Mesenchymal stem cell (in vitro differentiated cells and primary cell): ENCODE measurements at regions not wholly inside any gene's neighbourhood (a gene's known extent, or its start where the extent isn't known, plus 50 kb on each side); places are given as distances from the start of the nearest gene placed in this dataset.

Source experiments
- DNase-seq: peaks from one replicate; pipeline ENCODE4 v3.0.0-alpha.2; 2013
- H2AFZ ChIP-seq: one replicate; pipeline ENCODE4 v1.6.1; 2013; ENCODE audit warnings: low read depth, mild to moderate bottlenecking, control low read depth, inconsistent platforms, low read length, moderate library complexity
- H2AK5ac ChIP-seq: 2 replicates; pipeline ENCODE4 v1.6.1; 2013; ENCODE audit warnings: low read length, moderate library complexity, mild to moderate bottlenecking, inconsistent platforms; ENCODE audit not compliant: severe bottlenecking
- H2BK120ac ChIP-seq: one replicate; pipeline ENCODE4 v1.6.1; 2013; ENCODE audit warnings: low read depth, mild to moderate bottlenecking, inconsistent platforms, low read length, moderate library complexity
- H2BK12ac ChIP-seq, 2 experiments: one replicate each; pipeline ENCODE4 v1.6.1; 2013; ENCODE audit warnings: inconsistent platforms in 2 of 2, low read length in 2 of 2, mild to moderate bottlenecking in 2 of 2, moderate library complexity in 2 of 2, control low read depth in 1 of 2
- H2BK15ac ChIP-seq: one replicate; pipeline ENCODE4 v1.6.1; 2013; ENCODE audit warnings: mild to moderate bottlenecking, low read depth, inconsistent platforms; ENCODE audit not compliant: poor library complexity, severe bottlenecking
- H2BK5ac ChIP-seq: 2 replicates; pipeline ENCODE4 v1.6.1; 2013; ENCODE audit warnings: low read depth, mild to moderate bottlenecking, low read length, control low read depth, inconsistent platforms; ENCODE audit not compliant: poor library complexity, severe bottlenecking
- H3K14ac ChIP-seq, 2 experiments: one replicate each; pipeline ENCODE4 v1.6.1; 2013; ENCODE audit warnings: inconsistent platforms in 2 of 2, low read length in 2 of 2, control low read depth in 1 of 2, mild to moderate bottlenecking in 1 of 2, moderate library complexity in 1 of 2
- H3K18ac ChIP-seq, 2 experiments: one replicate each; pipeline ENCODE4 v1.6.1; 2013; ENCODE audit warnings: inconsistent platforms in 2 of 2, low read length in 2 of 2, control low read depth in 1 of 2, low read depth in 1 of 2, mild to moderate bottlenecking in 1 of 2
- H3K23ac ChIP-seq, 2 experiments: one replicate each; pipeline ENCODE4 v1.6.1; 2013; ENCODE audit warnings: inconsistent platforms in 2 of 2, low read length in 2 of 2, mild to moderate bottlenecking in 2 of 2, moderate library complexity in 2 of 2, control low read depth in 1 of 2
- H3K27ac ChIP-seq: 2 replicates; pipeline ENCODE4 v1.5.1; 2013; ENCODE audit warnings: mild to moderate bottlenecking, moderate library complexity, low read length, control low read depth, inconsistent platforms; ENCODE audit not compliant: poor library complexity, severe bottlenecking
- H3K27me3 ChIP-seq, 2 experiments: 2 replicates each; pipeline versions ENCODE4 v1.6.1 to v1.7.0; 2013; ENCODE audit warnings: low read length in 2 of 2, mild to moderate bottlenecking in 2 of 2, moderate library complexity in 2 of 2, control low read depth in 1 of 2, inconsistent platforms in 1 of 2; ENCODE audit not compliant: control insufficient read depth in 1 of 2, insufficient read depth in 1 of 2
- H3K36me3 ChIP-seq, 2 experiments: 2 replicates each; pipeline versions ENCODE4 v1.6.1 to v1.7.0; 2013; ENCODE audit warnings: low read length in 2 of 2, control low read depth in 1 of 2, inconsistent platforms in 1 of 2, low read depth in 1 of 2, mild to moderate bottlenecking in 1 of 2; ENCODE audit not compliant: insufficient read depth in 2 of 2, control insufficient read depth in 1 of 2
- H3K4ac ChIP-seq, 2 experiments: one replicate each; pipeline ENCODE4 v1.6.1; 2013; ENCODE audit warnings: inconsistent platforms in 2 of 2, low read length in 2 of 2, mild to moderate bottlenecking in 2 of 2, moderate library complexity in 2 of 2, control low read depth in 1 of 2, low read depth in 1 of 2
- H3K4me1 ChIP-seq: 2 replicates; pipeline ENCODE4 v1.6.1; 2013; ENCODE audit warnings: low read depth, low read length, control low read depth; ENCODE audit not compliant: control insufficient read depth, insufficient read depth
- H3K4me2 ChIP-seq: 2 replicates; pipeline ENCODE4 v1.6.1; 2013; ENCODE audit warnings: low read length, mild to moderate bottlenecking, inconsistent platforms; ENCODE audit not compliant: poor library complexity, severe bottlenecking
- H3K4me3 ChIP-seq, 2 experiments: 2 replicates each; pipeline versions ENCODE4 v1.5.1 to v1.7.0; 2013; ENCODE audit warnings: low read length in 2 of 2, mild to moderate bottlenecking in 2 of 2, control low read depth in 1 of 2, low read depth in 1 of 2; ENCODE audit not compliant: insufficient read depth in 1 of 2
- H3K79me1 ChIP-seq: replicated peaks from 2 replicates; pipeline ENCODE4 v1.6.1; 2013; ENCODE audit warnings: mild to moderate bottlenecking, control low read depth, low read length, inconsistent platforms; ENCODE audit not compliant: poor library complexity, severe bottlenecking
- H3K9ac ChIP-seq: 2 replicates; pipeline ENCODE4 v1.7.0; 2013; ENCODE audit warnings: mild to moderate bottlenecking, low read length, moderate library complexity
- H3K9me3 ChIP-seq: 2 replicates; pipeline ENCODE4 v1.7.0; 2013; ENCODE audit warnings: mild to moderate bottlenecking, low read length; ENCODE audit not compliant: control insufficient read depth
- H4K8ac ChIP-seq: one replicate; pipeline ENCODE4 v1.6.1; 2013; ENCODE audit warnings: inconsistent platforms, mild to moderate bottlenecking, low read length, moderate library complexity
- H4K91ac ChIP-seq: one replicate; pipeline ENCODE4 v1.6.1; 2013; ENCODE audit warnings: mild to moderate bottlenecking, low read length, inconsistent platforms
- WGBS: methylation state at CpG from one replicate; pipeline ENCODE4 v1.1.7; 2013; ENCODE audit warnings: mixed read lengths; 5-methylcytosine and 5-hydroxymethylcytosine counted together

- no peak overlapping the region for H3K4ac ChIP-seq
- H3K4me3 ChIP-seq, result peak overlapping the region in 1 of 2 experiments; percentile 41
- H3K4me1 ChIP-seq, result peaks cover 4% of the 10 kb centered on the region
- H2AFZ ChIP-seq, result no peak overlapping the region
- H4K8ac ChIP-seq, result no peak overlapping the region
- H3K27ac ChIP-seq, result no peak overlapping the region
- H3K27me3 ChIP-seq, result no peaks in the 10 kb centered on the region
- H2BK12ac ChIP-seq, result peak overlapping the region; percentile 71 to 77
- DNase-seq, result no peak
- peak overlapping the region; percentile 76 for H2AK5ac ChIP-seq
- no peaks in the 10 kb centered on the region for H3K79me1 ChIP-seq
- no peak overlapping the region for H2BK5ac ChIP-seq
- no peaks in the 10 kb centered on the region for H3K36me3 ChIP-seq
- peak overlapping the region; percentile 59 for H3K9ac ChIP-seq
- no peak overlapping the region for H2BK120ac ChIP-seq
- no peak overlapping the region for H3K4me2 ChIP-seq
- H3K14ac ChIP-seq, result no peak overlapping the region
- whole genome bisulfite sequencing, result 82% methylated on average over 8 of the region's 8 CpGs
- no peak overlapping the region for H2BK15ac ChIP-seq
- H3K18ac ChIP-seq, result no peak overlapping the region
- no peaks in the 10 kb centered on the region for H3K9me3 ChIP-seq
- no peak overlapping the region for H3K23ac ChIP-seq
- no peak overlapping the region for H4K91ac ChIP-seq
Measured at GRCh38 chr15:39357480-39358268, 223.2 kb upstream of the THBS1 start.

- no peak overlapping the region for H3K4me2 ChIP-seq
- no peak overlapping the region for H3K4ac ChIP-seq
- H3K9me3 ChIP-seq, result no peaks in the 10 kb centered on the region
- 71% methylated on average over 3 of the region's 3 CpGs for WGBS
- H3K18ac ChIP-seq, result no peak overlapping the region
- H2BK120ac ChIP-seq, result no peak overlapping the region
- peak overlapping the region in 1 of 2 experiments; percentile 32 for H2BK12ac ChIP-seq
- H4K8ac ChIP-seq, result no peak overlapping the region
- DNase-seq, result peak; percentile 50
- no peak overlapping the region for H3K23ac ChIP-seq
- peak overlapping the region; percentile 59 for H3K9ac ChIP-seq
- no peak overlapping the region for H2BK15ac ChIP-seq
- H3K27ac ChIP-seq, result no peak overlapping the region
- no peaks in the 10 kb centered on the region for H3K36me3 ChIP-seq
- H2BK5ac ChIP-seq, result no peak overlapping the region
- peaks cover 7% of the 10 kb centered on the region for H3K4me1 ChIP-seq
- no peak overlapping the region for H3K4me3 ChIP-seq
- no peaks in the 10 kb centered on the region for H3K79me1 ChIP-seq
- no peak overlapping the region for H4K91ac ChIP-seq
- no peak overlapping the region for H3K14ac ChIP-seq
- peak overlapping the region; percentile 50 for H2AK5ac ChIP-seq
- H3K27me3 ChIP-seq, result no peaks in the 10 kb centered on the region
- peak overlapping the region; percentile 24 for H2AFZ ChIP-seq
Measured at GRCh38 chr15:39358441-39359041, 222.3 kb upstream of the THBS1 start.

GRCh38 chr15:39359771-39360170, 221.1 kb upstream of the THBS1 start:
- H4K91ac ChIP-seq, result no peak overlapping the region

GRCh38 chr15:39360452-39360851, 220.4 kb upstream of the THBS1 start:
- Histone ChIP-seq H2AK5ac (no peak overlapping the region), H2BK15ac (no peak overlapping the region)
- no peak for DNase-seq

More at GRCh38 chr15:39359771-39360170, 221.1 kb upstream of the THBS1 start:
- Histone ChIP-seq H3K4me2 (no peak overlapping the region), H3K4me1 (peaks cover 7% of the 10 kb centered on the region), H2BK12ac (peak overlapping the region in 1 of 2 experiments; percentile 37), H2BK15ac (no peak overlapping the region), H3K27ac (no peak overlapping the region), H3K36me3 (no peaks in the 10 kb centered on the region), H2AK5ac (no peak overlapping the region), H3K9ac (no peak overlapping the region), H3K79me1 (no peaks in the 10 kb centered on the region), H2BK120ac (no peak overlapping the region), H3K23ac (no peak overlapping the region), H3K27me3 (no peaks in the 10 kb centered on the region), H2BK5ac (no peak overlapping the region), H3K9me3 (no peaks in the 10 kb centered on the region), H2AFZ (no peak overlapping the region), H4K8ac (no peak overlapping the region), H3K4me3 (no peak overlapping the region), H3K18ac (no peak overlapping the region), H3K14ac (no peak overlapping the region), H3K4ac (no peak overlapping the region)
- no peak for DNase-seq
- WGBS, result 61% methylated on average over 3 of the region's 3 CpGs

More at GRCh38 chr15:39360452-39360851, 220.4 kb upstream of the THBS1 start:
- Histone ChIP-seq H3K79me1 (no peaks in the 10 kb centered on the region), H2AFZ (no peak overlapping the region), H3K23ac (no peak overlapping the region), H4K91ac (no peak overlapping the region), H3K14ac (no peak overlapping the region), H3K36me3 (no peaks in the 10 kb centered on the region), H4K8ac (no peak overlapping the region), H2BK5ac (no peak overlapping the region), H2BK120ac (no peak overlapping the region), H3K4ac (no peak overlapping the region), H2BK12ac (no peak overlapping the region), H3K4me2 (no peak overlapping the region), H3K4me1 (peaks cover 7% of the 10 kb centered on the region), H3K9me3 (no peaks in the 10 kb centered on the region), H3K4me3 (no peak overlapping the region), H3K27me3 (no peaks in the 10 kb centered on the region), H3K18ac (no peak overlapping the region), H3K27ac (no peak overlapping the region), H3K9ac (no peak overlapping the region)
- 73% methylated on average over 2 of the region's 2 CpGs for WGBS
